NCI-H146 treated with DMSO at 0.1 percent for 48 hours (cell line): ENCODE measurements at regions not wholly inside any gene's neighbourhood (a gene's known extent, or its start where the extent isn't known, plus 50 kb on each side); places are given as distances from the start of the nearest gene placed in this dataset.

Source experiments
- DNase-seq: peaks from one replicate; lab custom pipeline; 2025; ENCODE audit not compliant: unreplicated experiment; lab: John Stamatoyannopoulos, UW

- DNase-seq = no peak
These were observed 121.1 kb upstream of the SPRY2 start for GRCh38 chr13:80462037-80462436.

GRCh38 chr13:80458543-80458942 is 117.6 kb upstream of the SPRY2 start:
- DNase-seq = no peak

GRCh38 chr13:80454245-80454644 is 113.3 kb upstream of the SPRY2 start:
- DNase-seq = no peak

- no peak for DNase-seq
These were observed 111.4 kb upstream of the SPRY2 start for GRCh38 chr13:80452279-80452678.

GRCh38 chr13:80451641-80452040 is 110.7 kb upstream of the SPRY2 start:
- DNase-seq = no peak

- no peak for DNase-seq
These were observed 109.5 kb upstream of the SPRY2 start for GRCh38 chr13:80450386-80450785.

GRCh38 chr13:80448725-80449124 is 107.8 kb upstream of the SPRY2 start:
- DNase-seq = no peak

- DNase-seq = no peak
These were observed 106.8 kb upstream of the SPRY2 start for GRCh38 chr13:80447747-80448146.

- no peak for DNase-seq
These were observed 103.5 kb upstream of the SPRY2 start for GRCh38 chr13:80444240-80445015.

- DNase-seq = no peak
These were observed 101.7 kb upstream of the SPRY2 start for GRCh38 chr13:80442609-80443008.

- no peak for DNase-seq
These were observed 101.0 kb upstream of the SPRY2 start for GRCh38 chr13:80441968-80442367.

- DNase-seq = no peak
These were observed 97.6 kb upstream of the SPRY2 start for GRCh38 chr13:80438521-80438920.

GRCh38 chr13:80437231-80437630 is 96.3 kb upstream of the SPRY2 start:
- DNase-seq = no peak

GRCh38 chr13:80436571-80437169 is 95.7 kb upstream of the SPRY2 start:
- no peak for DNase-seq

GRCh38 chr13:80430561-80430960 is 89.6 kb upstream of the SPRY2 start:
- DNase-seq = no peak

- DNase-seq = no peak
These were observed 87.6 kb upstream of the SPRY2 start for GRCh38 chr13:80428349-80429096.

- no peak for DNase-seq
These were observed 78.5 kb upstream of the SPRY2 start for GRCh38 chr13:80419416-80419815.

GRCh38 chr13:80413611-80414010 is 72.7 kb upstream of the SPRY2 start:
- no peak for DNase-seq

- no peak for DNase-seq
These were observed 67.3 kb upstream of the SPRY2 start for GRCh38 chr13:80408270-80408669.

- no peak for DNase-seq
These were observed 60.0 kb upstream of the SPRY2 start for GRCh38 chr13:80400865-80401426.

GRCh38 chr13:80400164-80400864 is 59.4 kb upstream of the SPRY2 start:
- peak; percentile 46 for DNase-seq
